8988T (cell line): ENCODE measurements at regions not wholly inside any gene's neighbourhood (a gene's known extent, or its start where the extent isn't known, plus 50 kb on each side); places are given as distances from the start of the nearest gene placed in this dataset.
"Not testable (repeated sequence)": the region's sequence is repeated elsewhere in the genome, so short reads cannot be mapped to it uniquely, and the experiment has no call there.

Source experiments
- DNase-seq: peaks from one replicate; pipeline ENCODE4 v3.0.0; 2011

DNA sequence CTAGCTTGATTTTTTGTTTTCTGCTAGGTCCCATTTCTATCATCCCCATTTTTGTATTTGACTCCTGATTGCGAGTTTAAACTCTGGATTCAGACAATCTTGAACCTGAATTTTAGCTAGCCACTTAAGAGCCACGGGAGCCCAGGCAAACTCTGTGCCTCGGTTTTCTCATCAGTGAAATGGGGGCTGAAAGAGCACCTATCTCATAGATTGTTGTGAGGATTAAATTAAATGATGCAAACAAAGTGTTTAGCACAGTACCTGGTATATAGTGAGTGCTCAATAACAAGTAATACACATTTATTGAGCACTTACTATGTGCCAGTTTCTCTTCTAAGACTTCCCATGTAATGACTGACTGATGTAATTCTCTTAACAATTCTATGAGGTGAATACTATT, 158.1 kb upstream of the POU3F1 start:
- no peak for DNase-seq

DNA sequence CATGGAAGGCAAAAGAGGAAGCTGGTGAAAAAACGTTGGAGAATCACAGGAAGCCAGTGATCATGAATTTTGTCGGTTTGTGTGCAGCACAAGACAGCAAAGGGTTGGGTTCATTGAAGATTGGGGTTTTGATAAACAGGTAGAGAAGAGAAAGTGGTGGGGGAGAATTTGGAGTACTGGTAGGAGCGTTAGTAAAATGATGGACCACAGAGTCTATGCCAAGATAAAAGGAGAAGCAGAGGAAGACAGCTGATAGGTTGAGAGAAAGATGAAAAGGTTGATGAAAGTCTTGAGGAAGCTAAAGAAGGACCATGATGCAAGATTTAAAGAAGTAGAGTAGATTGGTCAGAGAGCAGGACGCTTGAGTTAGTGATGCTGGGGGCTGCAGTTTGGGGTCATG, 156.8 kb upstream of the POU3F1 start:
- no peak for DNase-seq

DNA sequence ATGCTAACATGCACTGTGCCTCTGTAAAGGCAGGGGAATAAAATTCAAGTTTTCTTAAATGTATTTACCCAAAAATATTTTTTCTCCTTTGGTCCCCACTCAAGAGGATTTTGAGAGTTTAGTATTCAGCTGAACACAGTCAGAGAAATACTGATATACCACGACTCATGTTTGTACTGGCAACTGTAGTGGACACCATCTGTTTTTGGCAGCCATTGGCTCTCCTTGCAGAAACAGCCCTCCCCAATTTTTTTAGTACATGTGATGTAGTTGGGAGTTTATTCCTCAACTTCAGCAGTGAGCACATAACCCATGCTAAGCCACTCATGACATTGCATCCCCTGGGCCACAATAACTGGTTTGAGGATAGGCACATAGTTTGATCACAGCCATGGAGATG, 154.8 kb upstream of the POU3F1 start:
- no peak for DNase-seq

DNA sequence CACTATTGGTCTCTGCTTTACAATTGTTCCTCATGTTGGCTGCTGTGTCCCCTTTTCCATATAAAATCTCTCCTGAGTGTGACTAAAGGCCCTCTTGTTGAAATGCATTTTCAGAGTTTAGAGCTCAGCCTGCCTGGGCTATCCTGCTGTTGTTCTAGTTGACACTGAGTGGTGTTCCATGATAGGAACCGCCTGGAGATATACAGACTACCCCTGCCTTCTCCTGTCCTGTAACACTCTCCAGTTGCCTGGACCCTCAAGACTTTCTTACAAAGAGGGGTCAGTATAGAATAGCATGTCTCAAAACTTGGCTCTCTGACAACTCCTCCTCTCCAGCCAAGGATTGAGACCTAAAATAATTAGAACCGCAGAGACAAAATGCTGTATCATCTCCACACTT, 152.0 kb upstream of the POU3F1 start:
- no peak for DNase-seq

DNA sequence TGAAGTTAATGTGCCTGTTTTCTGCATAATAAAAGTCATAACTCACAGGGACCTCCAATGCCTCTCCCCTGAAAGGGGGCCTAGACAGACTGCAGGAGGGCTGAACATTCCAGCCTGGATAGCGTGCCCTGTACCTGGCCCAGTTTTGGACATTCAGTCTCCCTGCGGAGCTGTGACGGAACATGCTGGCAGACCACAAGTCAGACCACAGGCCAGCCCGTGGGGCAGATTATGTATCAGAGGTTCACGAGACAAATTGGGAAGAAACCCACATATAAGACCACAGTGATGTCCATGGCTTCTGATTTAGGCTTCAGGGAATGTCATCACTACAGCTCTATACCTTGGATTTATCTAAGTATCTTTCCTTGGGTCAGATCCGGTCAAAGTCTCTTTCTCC, 151.5 kb upstream of the POU3F1 start:
- no peak for DNase-seq

DNA sequence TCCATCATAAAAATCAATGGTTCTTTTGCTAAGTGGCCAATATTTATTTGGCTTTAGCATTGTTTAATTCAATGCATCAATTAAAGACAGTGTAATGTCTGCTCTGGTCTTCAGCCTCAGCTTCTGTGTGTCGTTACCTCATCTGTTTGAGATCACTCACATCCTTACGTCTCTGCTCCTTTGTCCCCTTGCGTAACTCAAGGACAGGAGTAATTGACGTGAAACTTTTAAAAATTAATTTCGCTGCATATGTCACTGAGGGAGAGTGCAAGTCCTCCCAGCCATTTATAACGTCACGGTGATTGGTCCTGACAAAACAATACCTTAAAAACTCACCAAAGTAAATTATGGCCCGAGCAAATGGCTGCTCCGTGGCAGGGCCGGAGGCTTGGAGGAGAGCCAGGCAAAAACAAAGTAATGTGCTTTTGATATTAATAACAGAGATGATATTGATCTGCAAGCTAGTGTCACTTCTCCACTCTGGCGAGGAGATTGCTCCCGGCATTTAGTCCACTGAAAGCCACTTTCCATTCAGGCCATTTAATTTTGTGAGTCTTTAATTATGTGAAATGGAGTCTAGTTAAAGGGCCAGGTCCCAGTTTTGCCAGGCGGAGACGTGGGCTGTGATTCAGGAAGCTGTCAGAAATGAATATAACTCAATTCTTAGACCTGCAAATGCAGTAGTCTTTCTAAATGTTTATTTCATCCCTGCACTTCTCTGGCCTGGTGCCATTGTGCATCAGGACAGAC, 150.9 kb upstream of the POU3F1 start:
- no peak for DNase-seq

DNA sequence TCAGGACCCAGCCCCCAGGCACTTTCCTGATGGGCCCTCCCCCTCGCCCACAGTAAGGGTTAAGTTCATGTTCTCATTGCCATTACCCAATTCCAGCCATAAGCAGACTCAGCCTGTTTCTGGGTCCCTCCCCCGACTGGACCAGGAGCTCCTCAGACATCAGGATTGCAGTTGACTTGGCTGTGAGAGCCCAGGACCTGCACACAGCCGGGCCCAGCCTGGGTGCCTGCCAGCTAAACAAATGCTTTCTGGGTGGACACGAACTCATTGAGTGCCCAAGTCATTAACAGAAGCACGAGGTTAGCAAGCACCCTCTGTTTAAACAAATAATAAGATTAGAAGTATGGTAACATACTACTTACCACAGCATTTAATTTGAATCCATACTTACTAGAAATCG, 147.9 kb upstream of the POU3F1 start:
- no peak for DNase-seq

DNA sequence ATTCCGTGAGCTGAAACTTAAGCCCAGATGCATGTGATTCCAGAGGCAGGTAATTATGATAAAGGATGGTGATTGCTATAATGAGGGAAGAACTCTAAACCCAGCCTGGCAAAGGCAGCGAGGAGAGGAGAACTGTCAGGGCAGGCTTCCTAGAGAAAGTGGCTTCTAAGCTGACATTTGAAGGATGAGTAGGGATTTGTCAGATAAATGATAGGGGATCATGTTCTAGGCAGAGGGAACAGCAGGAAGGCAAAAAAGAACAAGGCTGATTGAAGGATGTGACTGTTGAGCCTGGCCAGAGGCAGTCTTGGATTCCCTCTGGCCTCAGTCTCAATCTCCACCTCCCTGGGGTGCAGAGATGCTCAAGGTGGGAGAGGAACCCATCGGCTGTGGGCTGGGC, 146.4 kb upstream of the POU3F1 start:
- DNase-seq, result no peak

DNA sequence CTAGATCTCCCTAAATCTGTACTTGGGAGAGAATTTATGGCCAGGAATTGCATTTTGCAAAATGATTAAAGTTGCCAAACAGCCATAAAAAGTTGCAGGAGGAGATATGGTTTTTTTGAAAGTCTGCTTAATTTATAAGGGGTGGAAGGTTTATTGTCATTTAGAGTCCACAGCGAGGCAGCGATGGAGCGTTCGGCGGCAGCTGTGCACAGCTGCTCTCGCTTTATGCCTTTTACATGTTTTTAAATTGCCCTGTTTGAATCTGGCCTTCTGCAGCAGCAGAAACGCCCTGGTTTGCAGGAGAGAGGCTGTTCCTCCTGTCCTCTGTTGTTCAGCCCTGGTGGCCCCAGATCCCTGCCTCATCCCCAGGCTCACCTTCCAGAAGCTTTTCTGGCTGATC, 144.9 kb upstream of the POU3F1 start:
- no peak for DNase-seq

DNA sequence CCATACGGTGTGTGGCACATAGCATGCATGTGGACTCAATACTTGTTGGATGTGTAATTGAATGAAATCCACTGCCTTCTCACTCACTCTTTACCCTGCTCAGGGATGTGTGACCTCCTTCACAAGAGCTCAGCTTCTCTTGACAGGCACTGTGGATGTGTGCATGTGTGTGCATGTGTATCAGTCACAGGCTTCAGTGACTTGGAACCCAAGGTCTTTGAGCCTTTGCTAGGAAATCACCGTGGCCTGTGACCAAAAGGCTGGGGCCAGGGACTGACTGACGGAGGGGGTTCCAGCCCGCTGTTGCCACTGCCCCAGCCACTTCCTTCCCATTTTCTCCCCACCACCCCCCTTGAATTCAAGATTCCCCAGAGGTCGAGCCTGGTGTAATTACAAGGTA, 144.4 kb upstream of the POU3F1 start:
- DNase-seq, result no peak

DNA sequence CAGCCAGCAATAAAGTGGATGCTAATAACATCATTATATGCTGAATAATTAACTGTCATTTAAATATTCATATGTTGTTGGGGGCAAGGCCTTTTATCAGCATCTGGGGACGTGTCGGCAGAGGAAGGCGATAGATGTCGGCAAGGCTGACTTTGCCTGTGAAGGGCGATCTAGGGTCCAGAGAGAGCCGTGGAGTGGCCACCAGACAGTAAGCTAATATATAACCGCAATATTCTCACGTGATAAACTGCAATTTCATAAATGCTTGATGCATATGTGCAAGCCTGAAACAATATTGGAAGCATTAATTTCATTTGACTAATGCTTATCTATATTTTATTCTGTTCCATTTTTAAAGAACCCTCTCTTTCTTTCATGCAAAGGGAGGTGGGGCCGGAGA, 141.0 kb upstream of the POU3F1 start:
- DNase-seq, result no peak

DNA sequence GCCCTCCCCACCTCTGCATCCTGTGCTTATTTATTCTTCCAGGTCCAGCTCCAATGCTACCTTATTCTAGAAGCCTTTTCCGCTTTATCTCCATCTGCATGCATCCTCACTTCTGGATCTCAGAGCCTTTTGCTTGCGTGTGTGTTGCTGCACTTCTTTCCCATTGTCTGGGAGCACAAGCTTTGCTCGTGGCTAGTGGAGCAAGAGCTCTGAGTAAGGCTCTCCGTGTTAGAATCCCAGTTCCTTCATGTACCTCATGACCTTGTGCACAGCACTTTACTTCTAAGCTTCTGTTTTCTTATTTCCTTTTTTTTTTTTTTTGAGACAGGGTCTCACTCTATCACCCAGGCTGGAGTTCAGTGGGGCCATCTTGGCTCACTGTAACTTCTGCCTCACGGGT, 140.0 kb upstream of the POU3F1 start:
- no peak for DNase-seq

DNA sequence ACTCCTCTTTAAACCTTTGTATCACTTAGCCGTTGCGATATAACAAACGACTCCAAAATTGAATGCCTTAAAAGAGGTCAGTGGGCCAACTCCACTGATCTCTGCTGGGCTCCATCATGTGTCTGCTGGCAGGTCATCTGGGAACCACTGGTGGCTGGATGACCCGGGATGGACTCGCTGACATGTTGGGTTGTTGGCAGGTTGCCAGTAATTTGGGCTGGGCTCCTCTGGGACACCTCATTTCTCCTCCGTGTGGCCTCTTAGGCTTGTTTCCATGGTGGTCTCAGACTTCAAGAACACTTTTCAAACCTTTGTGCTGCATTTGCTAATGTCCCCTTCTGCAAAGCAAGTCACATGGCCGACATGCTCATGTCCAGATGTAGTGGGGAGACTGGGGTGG, 139.3 kb upstream of the POU3F1 start:
- no peak for DNase-seq

DNA sequence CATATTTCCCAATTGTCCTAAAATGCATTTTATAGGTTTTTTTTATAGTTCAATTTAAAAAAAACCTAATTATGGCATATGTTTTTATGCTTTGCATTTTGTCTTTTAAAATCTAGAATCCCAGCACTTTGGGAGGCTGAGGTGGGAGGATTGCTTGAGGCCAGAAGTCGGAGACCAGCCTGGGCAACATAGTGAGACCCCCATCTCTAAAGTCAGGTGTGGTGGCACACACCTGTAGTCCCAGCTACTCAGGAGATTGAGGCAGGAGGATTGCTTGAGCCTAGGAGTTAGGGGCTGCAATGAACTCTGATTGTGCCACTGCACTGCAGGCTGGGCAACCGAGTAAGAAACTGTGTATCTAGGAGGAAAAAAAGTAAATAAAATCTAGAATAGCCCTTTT, 137.2 kb upstream of the POU3F1 start:
- DNase-seq, result no peak

DNA sequence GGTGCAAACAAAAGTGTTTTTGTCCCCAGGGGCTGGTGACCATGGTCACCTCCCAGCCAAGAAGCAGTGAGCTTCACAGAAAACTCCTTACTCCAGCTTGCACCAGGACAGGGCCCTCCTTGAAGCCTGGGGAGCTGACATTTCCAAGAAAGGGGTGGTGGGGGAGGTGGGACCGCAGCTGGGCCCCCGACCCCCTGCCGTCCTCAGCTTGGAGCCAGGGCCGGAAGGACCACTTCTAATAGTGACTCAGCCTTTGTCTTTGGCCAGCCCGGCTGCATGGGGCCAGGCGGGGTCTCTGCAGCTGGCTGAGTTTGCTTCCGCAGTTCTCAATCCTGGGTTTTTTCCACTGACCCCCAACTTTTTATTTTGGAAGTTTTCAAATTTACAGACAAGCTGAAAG, 136.5 kb upstream of the POU3F1 start:
- DNase-seq, result no peak

DNA sequence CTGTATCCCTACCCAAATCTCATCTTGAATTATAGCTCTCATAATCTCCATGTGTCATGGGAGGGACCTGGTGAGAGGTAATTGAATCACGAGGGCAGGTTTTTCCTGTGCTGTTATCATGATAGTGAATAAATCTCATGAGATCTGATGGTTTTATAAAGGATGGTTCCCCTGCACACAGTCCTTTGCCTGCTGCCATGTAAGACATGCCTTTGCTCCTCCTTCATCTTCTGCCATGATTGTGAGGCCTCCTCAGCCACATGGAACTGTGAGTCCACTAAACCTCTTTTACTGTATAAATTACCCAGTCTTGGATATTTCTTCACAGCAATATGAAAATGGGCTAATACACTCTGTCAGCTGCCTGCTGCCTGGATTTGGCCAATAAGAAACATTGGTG, 133.8 kb upstream of the POU3F1 start:
- not testable (repeated sequence) for DNase-seq

DNA sequence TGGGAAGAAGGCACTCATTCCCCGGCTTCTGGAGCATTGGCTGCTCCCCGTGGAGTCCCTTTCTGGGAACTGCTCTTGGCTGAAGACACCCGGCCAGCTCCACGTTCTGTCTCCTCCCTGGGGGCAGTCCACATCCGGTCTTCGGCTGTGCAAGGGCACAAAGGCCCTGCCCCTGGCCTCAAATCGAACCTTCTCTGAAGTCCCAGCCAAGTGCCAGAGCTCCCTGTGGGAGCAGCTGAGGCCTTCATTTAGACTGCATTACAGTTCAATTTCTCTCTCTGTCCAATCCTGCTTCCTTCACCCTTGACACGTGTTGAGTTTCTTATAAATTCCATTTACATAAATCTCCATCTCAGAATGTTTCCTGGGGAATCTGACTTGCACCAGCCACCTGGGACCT, 132.9 kb upstream of the POU3F1 start:
- DNase-seq, result no peak

DNA sequence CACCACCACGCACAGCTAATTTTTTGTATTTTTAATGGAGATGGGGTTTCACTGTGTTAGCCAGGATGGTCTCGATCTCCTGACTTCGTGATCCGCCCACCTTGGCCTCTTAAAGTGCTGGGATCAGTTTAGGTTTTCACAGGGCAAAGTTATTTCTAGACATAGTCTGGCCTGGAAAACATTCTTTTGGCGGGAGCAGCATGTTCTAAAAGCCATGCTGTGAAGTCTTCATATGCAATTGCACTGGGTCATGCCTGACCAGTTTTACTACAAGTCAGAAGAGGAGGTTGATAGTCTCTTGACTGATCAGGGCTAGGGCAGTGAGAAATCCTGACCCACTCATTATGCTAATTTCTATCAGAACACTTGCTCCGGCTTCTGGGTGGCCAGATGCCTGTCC, 131.6 kb upstream of the POU3F1 start:
- no peak for DNase-seq

DNA sequence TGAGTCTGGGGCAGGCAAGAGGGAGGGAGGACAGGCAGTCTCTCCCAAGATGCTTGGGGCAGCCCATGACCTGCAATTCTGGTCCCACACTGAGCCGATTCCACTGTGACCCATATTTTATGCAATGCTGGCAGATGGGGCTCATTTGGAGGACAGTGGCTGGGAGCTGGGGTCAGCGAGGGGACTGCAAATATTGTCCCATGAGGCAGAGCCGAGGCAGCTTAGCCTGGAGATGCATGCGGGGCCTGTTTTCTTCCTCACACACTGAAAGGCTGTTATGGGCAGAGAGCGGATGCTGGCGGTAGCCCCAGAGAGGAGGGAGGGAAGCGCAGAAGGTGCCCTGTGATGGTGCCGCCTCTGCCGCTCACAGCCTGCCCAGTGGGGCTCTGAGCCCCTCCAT, 128.5 kb upstream of the POU3F1 start:
- no peak for DNase-seq

DNA sequence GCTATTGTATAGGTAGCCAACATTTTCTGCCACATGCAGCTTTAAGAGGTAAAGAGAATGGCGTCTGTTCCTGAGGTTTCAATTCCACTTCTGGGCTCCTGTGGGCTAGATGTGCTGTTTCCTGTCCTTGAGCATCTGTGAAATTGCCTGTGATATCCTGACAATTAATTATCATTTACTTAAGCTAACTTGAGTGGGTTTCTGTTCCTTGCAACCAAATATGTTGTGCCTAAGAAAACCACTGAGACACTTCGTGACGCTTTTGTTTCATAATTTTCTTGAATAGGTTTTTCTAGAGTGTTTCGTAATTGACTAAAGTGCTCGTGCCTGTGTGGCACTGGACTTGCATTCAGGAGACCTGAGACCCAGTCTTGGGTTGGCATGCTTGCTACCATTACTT, 127.3 kb upstream of the POU3F1 start:
- no peak for DNase-seq

DNA sequence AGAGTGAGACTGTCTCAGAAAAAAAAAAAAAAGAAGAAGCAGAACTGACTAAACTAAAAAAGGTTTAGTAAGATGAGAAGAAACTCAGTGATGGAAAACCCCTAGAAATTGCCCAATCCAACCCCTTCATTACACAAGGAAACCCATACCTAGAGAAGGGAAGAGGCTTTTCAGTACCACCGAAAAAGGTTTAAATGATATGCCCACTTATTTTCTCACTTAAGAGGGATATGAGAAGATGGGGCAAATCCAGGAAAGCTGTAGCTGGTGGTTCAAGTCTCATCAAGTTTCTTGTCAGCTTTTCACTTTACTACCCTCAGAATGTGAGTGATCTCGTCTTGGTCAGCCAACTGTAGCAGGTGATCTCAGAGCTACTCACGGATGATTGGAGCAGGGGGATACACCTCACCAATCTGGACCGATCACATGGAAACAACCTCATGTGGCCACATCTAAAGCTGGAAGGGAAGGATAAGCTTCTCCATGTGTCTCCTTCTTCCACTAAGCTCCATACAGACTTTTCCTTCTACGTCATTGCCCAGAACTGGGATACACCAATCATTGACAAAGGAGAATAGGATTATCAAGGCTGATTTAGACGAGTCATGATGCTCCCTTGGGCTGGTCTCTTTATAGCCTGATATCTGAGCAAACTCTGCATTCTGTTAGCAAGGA, 126.7 kb upstream of the POU3F1 start:
- no peak for DNase-seq

DNA sequence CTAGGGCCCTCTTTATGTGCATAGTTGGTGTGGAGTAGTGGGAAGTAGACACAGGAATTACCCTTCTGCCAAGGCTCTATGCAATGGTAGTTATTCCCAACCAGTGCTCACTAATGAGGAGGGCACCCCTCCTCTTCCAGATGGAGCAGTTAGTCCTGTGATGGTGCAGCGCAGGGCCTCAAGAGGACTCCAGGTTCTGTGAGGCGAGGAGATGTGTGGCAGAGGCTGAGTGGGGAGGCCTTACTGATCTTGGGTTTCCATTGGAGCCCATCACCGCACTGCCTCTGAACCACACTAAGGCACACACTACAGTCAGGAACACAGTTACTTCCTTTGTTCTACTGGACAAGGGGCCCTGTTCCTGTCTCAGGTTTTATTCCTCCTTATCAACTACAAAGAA, 122.5 kb upstream of the POU3F1 start:
- DNase-seq, result no peak

DNA sequence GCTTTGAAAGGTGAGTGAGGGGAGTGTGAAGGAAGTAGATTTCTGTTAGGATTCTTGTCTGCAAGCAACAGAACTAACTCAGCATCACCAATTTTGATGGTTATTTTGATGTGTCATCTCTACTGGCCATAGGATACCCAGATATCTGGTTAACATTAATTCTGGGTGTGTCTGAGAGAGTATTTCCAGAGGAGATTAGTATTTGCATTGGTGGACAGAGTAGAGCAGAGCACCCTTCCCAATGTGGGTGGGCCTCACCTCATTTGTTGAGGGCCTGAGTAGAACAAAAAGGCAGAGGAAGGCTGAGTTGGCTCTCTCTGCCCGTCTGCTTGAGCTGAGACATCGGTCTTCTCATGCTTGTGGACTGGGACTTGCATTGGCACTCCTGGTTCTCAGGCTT, 121.8 kb upstream of the POU3F1 start:
- no peak for DNase-seq

DNA sequence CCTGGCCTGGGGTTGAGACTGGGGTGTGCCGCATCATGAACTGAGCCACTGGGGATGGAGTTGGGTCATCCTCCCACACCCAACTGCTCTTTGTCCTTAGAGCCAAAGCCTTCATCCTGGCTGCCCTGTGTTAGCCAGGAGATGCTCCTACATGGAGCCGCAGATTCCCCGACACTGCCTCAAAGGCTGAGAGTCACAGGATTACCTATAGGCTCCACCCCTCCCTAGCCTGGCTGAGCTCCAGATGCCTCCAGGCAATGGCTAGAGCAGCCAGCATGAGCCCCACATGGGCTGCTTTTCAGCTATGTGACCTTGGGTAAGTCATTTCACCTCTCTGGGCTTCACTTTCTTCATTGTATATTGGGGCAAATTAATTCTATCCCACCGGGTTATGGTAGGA, 119.9 kb upstream of the POU3F1 start:
- DNase-seq, result no peak
